ENCODE measurements at regions not wholly inside any gene's neighbourhood (a gene's known extent, or its start where the extent isn't known, plus 50 kb on each side); places are given as distances from the start of the nearest gene placed in this dataset.

- intact Hi-C loops (cut with DNase I), result no loop called here
- no peaks in the 10 kb centered on the region for H3K36me3 ChIP-seq
- no peak for DNase-seq (ENCODE audit: low spot score)
- H3K27me3 ChIP-seq (replicated peaks; ENCODE audit: insufficient read depth), result no peaks in the 10 kb centered on the region
- TF ChIP-seq CTCF (IDR thresholded peaks at IDR 0.05) (no peak), POLR2A (IDR thresholded peaks at IDR 0.05) (no peak), POLR2AphosphoS5 (IDR thresholded peaks at IDR 0.05) (no peak)
- H3K27ac ChIP-seq, result no peak overlapping the region
- H3K9me3 ChIP-seq, result no peaks in the 10 kb centered on the region
- no peaks in the 10 kb centered on the region for H3K4me1 ChIP-seq (replicated peaks)
- no peak overlapping the region for H3K4me3 ChIP-seq
Measured at GRCh38 chr7:73968487-73968886, 59.5 kb upstream of the ELN start.

GRCh38 chr7:73969991-73970390 lies 58.0 kb upstream of the ELN start:
- Histone ChIP-seq H3K36me3 (no peaks in the 10 kb centered on the region), H3K9me3 (no peaks in the 10 kb centered on the region), H3K4me1 (replicated peaks) (no peaks in the 10 kb centered on the region), H3K4me3 (no peak overlapping the region), H3K27ac (no peak overlapping the region), H3K27me3 (replicated peaks; ENCODE audit: insufficient read depth) (no peaks in the 10 kb centered on the region)
- TF ChIP-seq POLR2AphosphoS5 (IDR thresholded peaks at IDR 0.05), result no peak
- TF ChIP-seq POLR2A (IDR thresholded peaks at IDR 0.05), result no peak
- TF ChIP-seq CTCF (IDR thresholded peaks at IDR 0.05), result no peak
- intact Hi-C loops (cut with DNase I), result no loop called here
- WGBS, result 81% methylated on average over 4 of the region's 4 CpGs
- no peak for DNase-seq (ENCODE audit: low spot score)

- intact Hi-C loops (cut with DNase I), result no loop called here
- Histone ChIP-seq H3K9me3 (no peaks in the 10 kb centered on the region), H3K4me3 (no peak overlapping the region), H3K27me3 (replicated peaks; ENCODE audit: insufficient read depth) (no peaks in the 10 kb centered on the region), H3K36me3 (no peaks in the 10 kb centered on the region), H3K4me1 (replicated peaks) (no peaks in the 10 kb centered on the region), H3K27ac (no peak overlapping the region)
- no peak for DNase-seq (ENCODE audit: low spot score)
- TF ChIP-seq CTCF (IDR thresholded peaks at IDR 0.05) (no peak), POLR2AphosphoS5 (IDR thresholded peaks at IDR 0.05) (no peak), POLR2A (IDR thresholded peaks at IDR 0.05) (no peak)
- WGBS, result 91% methylated on average over 11 of the region's 12 CpGs
Measured at GRCh38 chr7:73970801-73971229, 57.2 kb upstream of the ELN start.

- no peak for DNase-seq (ENCODE audit: low spot score)
- no peaks in the 10 kb centered on the region for H3K4me1 ChIP-seq (replicated peaks)
- no peak for TF ChIP-seq POLR2AphosphoS5 (IDR thresholded peaks at IDR 0.05)
- TF ChIP-seq POLR2A (IDR thresholded peaks at IDR 0.05), result no peak
- TF ChIP-seq CTCF (IDR thresholded peaks at IDR 0.05), result no peak
Measured at GRCh38 chr7:73971322-73971703, 56.7 kb upstream of the ELN start.

GRCh38 chr7:73971704-73972341 lies 56.1 kb upstream of the ELN start:
- Histone ChIP-seq H3K27me3 (replicated peaks; ENCODE audit: insufficient read depth) (no peaks in the 10 kb centered on the region), H3K9me3 (no peaks in the 10 kb centered on the region), H3K27ac (no peak overlapping the region), H3K4me3 (no peak overlapping the region), H3K36me3 (no peaks in the 10 kb centered on the region), H3K4me1 (replicated peaks) (no peaks in the 10 kb centered on the region)
- WGBS, result 73% methylated on average over 13 of the region's 13 CpGs
- no peak for DNase-seq (ENCODE audit: low spot score)
- intact Hi-C loops (cut with DNase I), result no loop called here
- no peak for TF ChIP-seq POLR2AphosphoS5 (IDR thresholded peaks at IDR 0.05)
- no peak for TF ChIP-seq CTCF (IDR thresholded peaks at IDR 0.05)
- TF ChIP-seq POLR2A (IDR thresholded peaks at IDR 0.05), result no peak

More at GRCh38 chr7:73971322-73971703, 56.7 kb upstream of the ELN start:
- Histone ChIP-seq H3K9me3 (no peaks in the 10 kb centered on the region), H3K36me3 (no peaks in the 10 kb centered on the region), H3K27ac (no peak overlapping the region), H3K4me3 (no peak overlapping the region), H3K27me3 (replicated peaks; ENCODE audit: insufficient read depth) (no peaks in the 10 kb centered on the region)
- intact Hi-C loops (cut with DNase I), result no loop called here
- 80% methylated on average over 4 of the region's 4 CpGs for WGBS
